Hematopoietic multipotent progenitor cell treated with erythropoietin and hydrocortisone succinate and interleukin-3 and kit ligand, for 4 days (in vitro differentiated cells): ENCODE measurements at regions not wholly inside any gene's neighbourhood (a gene's known extent, or its start where the extent isn't known, plus 50 kb on each side); places are given as distances from the start of the nearest gene placed in this dataset.

ENCODE experiments used
- DNase-seq: peaks from one replicate; pipeline ENCODE4 v3.0.0-alpha.2; 2015

DNA sequence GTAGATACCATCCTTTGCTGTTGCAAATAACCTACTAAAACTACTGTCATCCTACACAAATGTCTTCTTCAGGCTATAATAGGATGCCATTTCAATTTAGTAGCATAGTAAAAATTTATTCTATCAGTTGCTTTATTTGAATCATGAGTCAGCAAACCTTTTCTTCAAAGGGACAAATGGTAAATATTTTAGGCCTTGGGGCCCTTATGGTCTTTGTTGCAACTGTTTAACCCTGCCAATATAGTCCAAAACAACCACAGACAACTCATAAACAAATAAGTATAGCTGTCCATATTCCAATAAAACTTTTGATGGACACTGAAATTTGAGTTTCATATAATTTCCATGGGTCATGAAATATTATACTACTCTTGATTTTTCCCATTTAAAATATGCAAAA is 54.0 kb upstream of the CCBE1 start:
- no peak for DNase-seq

DNA sequence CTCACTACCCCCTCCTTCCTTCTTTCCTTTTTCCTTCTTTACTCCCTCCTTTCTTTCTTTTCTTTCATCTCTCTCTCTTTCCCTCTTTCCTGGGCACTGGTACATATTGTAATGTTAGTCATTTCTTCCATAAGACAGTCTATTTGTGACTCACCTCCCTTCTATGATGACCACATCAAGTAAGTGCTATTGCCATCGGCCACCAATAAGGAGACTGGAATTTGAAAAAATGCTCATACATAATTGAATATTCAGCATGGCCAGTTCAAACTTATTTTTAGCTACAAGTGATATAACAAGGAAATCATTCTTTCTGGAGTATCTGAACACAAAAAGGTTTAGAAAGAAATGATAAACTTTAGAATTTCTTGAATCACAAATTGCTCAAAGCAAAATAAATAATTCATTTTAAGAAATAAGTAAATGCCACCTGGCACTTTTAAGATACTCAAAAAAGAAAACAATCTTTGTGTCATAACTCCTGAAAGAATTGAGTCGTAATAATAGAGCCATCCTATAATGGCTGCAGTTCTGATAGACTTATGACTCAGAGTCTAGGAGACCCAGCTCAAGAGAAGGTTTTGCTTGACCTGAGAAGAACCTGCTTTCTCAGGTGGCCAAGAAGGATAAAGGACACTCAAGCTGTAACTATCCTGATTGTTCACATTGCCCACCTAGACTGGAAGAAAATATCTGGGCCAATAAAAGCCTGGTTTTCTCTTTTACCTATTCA is 51.6 kb upstream of the CCBE1 start:
- DNase-seq: no peak
